HG03196 (cell line): ENCODE measurements at regions not wholly inside any gene's neighbourhood (a gene's known extent, or its start where the extent isn't known, plus 50 kb on each side); places are given as distances from the start of the nearest gene placed in this dataset.

Experiments
- ATAC-seq: cut with Tn5 transposase; IDR thresholded peaks from one replicate; pipeline ENCODE4 v1.9.1; 2021; ENCODE audit not compliant: unreplicated experiment

DNA sequence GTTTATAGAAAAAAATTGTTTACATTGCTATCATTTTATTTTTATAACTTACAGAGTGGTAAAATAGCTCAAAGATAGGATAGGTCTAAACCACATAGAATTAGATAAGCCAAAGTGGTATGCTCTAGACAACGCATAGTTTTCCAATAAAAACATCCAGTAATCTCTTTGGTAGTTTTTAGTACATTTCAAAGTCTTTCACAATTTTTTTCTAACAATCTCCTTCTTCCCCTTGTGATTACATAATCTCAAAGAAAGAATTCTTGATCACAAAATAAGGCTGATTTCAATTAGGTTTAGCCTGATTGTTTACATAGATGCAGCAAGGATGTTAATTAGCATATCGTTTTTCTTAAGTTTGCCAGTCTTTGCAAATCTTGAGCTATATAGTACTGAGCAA, 460.0 kb downstream of the FUT8 start:
- no peak for ATAC-seq

DNA sequence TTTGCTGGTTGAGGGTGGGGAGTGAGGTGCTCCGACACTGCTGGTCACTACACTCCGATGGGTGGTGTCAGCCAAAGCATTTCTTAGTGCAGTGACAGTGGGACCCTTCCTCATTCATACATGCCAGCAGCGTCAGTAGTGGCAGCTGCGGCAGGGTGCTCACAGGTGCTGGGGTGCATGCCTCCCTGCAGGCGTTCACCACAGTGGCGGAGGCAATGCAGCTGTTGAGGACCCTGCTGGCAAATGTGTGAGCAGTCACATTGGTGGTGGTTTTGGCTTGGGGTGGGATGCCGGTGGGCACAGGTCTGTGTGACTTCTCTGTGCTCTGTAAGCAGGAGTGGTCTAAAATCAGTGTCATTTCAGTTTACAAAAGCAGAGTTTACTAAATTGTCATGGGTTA, 464.6 kb downstream of the FUT8 start:
- ATAC-seq: no peak

DNA sequence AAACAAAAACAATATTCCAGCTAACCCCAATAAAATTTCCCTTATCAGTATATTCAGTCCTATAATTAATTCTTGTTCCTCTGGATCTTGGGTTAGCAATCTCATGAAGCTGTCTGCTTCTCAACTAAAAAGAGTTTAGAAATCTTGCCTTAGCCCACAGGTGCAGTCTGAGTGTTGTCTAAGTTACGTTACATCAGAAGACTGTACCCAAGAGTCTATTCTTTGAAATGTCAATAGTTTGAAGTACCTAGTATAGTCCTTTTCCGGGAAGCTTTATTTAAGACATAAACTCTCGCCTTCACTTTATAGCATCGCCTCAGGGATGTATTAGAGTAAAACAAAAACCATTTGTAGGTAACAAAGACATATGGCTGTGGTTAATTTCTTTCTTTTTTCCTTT, 465.1 kb downstream of the FUT8 start:
- no peak for ATAC-seq

DNA sequence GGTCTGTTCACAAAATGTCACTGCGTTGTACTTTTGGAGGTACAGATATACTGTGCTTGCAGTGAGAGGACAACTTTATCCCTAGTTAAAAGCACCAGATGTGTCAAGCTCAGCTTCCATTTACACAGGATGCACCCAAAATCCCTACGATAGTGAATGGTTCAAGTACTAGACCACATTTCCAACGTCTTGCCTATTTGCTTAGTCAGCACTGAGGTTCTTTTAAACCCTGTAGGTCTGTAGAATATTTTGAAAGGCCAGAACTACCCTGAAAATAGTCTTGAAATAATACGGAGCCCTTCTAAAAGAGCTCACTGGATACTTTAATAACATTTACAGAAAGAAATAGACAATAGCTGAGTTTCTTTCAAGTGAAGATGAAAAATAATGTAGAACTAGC, 466.1 kb downstream of the FUT8 start:
- no peak for ATAC-seq

DNA sequence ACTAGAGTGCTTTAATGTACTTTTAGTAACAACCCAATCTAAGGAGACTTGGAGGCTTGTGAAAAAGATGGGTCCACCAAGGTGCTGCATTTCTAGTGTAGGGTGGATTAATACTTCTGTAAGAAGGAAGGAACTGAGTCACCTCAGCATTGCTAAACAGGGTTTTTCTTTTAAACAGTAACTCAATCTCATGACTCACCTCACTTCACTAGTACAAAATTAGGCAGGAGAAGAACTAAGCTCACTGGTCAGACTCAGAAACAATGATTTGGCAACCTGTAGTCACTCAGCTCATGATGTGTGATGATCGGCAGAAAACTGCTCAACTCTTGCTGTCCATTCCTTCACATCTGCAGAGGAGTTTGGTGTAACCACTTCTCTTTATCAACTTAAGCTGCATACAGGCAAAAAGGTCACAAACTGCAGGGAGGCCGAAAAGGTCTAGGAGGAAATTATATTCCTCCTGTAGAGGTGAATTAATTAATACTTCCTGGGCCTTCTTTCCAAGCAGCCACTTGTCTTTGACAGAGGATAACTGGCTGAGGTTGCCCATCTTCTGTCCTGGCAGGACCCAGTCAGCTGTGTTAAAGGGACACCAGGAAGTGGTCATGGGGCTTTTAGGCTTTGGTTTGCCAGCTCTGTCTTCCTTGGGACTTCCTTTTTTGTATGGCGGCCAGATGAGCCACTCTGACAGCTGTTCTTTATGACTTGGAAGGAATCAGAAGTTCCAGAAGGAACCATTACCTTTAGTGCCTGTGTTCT, 466.9 kb downstream of the FUT8 start:
- no peak for ATAC-seq

DNA sequence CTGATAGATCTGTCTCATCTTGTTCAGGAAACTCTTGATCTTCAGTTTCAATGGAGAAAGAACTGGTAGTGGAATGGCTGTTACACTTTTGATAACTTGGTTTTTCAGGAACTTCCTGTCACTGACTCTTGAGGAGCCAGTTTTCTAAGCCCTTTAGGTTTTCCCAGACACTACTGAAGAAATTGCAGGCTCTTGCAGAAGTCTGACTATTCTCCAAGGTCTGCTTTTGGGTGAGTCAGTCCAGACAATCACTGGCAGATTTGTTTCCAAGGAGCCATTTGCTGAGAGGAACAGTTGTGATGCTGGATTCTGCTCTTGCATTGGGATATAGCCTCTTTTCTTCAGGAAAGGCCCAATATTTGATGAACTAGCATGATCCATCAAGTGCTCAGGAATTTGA, 468.0 kb downstream of the FUT8 start:
- no peak for ATAC-seq

DNA sequence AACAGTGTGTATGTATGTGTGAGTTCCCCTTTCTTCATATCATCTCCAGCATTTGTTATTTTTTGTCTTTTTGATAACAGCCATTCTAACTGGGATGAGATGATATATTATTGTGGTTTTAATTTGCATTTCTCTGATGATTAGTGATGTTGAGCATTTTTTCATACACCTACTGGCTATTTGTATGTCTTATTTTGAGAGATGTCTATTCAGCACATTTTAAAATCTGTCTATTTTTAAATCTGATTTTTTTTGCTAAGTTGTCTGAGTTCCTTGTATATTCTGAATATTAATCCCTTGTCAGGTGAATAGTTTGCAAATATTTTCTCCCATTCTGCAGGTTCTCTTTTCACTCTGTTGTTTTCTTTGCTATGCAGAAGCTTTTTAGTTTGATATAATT, 469.1 kb downstream of the FUT8 start:
- ATAC-seq: no peak

DNA sequence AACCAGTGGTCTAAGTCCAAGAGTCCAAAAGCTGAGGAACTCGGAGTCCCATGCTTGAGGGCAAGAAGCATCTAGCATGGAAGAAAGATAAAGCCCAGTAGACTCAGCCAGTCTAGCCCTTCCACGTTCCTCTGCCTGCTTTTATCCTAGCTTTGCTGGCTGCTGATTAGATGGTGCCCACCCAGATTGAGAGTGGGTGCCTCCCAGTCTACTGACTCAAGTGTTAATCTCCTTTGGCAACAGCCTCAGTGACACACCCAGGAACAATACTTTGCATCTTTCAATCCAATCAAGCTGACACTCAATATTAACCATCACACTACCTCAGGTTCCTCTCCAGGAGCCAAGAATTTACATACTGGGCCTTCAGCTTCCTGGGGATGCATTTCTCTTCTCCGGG, 476.1 kb downstream of the FUT8 start:
- no peak for ATAC-seq

DNA sequence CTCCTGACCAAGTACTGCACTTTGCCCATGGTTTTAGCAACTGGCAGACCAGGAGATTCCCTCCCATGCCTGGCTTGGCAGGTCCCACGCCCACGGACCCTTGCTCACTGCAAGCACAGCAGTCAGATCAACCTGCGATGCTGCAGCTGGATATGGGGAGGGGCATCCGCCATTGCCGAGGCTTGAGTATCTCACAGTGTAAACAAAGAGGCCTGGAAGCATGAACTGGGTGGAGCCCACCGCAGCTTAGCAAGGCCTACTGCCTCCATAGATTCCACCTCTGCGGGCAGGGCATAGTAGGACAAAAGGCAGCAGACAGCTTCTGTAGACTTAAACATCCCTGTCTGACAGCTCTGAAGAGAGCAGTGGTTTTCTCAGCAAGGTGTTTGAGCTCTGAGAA, 479.8 kb downstream of the FUT8 start:
- ATAC-seq: no peak

DNA sequence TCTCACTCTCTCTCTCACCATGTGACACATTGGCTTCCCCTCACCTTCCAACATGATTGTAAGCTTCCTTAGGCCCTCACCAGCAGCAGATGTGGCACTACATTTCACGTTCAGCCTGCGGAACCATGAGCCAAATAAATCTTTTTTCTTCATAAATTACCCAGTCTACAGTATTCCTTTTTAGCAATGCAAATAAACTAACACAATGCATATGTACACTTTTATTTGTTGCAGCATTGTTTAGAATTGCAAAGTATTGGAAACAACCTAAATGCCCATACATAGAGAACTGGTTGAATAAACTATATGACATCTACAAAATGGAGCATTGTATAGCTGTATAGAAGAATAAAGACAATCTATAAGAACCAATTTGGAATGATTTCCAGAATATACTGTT, 487.6 kb downstream of the FUT8 start:
- no peak for ATAC-seq

DNA sequence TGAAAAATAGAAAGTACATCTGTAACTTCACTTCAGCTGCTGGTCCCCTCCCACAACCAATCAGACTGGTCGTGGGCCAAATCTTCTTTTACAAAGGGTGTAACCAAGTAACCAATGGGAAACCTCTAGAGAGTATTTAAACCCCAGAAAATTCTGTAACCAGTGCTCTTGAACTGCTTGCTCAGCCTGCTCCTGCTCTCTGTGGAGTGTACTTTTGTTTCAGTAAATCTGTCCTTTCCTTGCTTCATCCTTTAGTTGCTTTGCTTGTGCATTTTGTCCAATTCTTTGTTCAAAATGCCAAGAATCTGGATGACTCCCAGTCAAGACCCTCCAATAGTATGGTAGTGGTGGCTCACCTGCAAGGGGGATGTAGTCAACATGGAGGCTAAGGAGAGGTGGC, 489.1 kb downstream of the FUT8 start:
- no peak for ATAC-seq

DNA sequence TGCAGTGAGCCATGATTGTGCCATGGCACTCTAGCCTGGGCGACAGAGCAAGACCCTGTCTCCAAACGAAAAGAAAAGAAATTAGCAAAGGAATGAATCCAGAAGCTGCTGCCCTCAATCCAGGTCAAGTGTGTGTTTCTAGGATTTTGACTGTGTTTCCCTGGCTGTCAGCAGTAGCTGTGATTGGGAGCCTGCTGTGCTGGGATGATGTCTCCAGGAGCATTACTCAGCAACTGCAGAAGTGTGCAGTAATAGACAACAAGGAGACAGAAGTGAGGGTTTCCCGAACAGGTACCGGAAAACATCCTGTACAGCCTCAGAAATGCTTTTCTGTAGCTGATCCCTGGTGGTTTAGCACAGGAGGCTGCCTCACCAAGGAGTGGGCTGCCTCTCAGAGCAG, 492.5 kb downstream of the FUT8 start:
- ATAC-seq: no peak

DNA sequence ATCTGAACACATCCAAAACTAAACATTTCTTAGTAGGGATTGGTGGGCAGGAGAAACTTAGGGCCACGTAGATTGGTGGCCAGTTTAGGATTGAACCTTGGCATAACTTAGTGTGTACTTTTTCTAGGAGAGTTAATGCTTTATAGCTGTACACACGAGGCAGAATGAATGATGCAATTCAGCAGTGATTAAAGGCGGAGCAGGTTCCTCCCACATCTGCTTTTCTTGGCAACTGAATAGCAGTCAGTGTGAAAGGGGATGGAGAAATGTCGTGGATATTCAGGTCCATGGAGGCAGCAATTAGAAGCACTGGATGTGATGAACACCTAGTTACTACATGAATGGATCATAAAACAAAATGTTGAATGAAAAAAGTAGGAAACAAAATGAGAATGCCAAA, 493.8 kb downstream of the FUT8 start:
- no peak for ATAC-seq

DNA sequence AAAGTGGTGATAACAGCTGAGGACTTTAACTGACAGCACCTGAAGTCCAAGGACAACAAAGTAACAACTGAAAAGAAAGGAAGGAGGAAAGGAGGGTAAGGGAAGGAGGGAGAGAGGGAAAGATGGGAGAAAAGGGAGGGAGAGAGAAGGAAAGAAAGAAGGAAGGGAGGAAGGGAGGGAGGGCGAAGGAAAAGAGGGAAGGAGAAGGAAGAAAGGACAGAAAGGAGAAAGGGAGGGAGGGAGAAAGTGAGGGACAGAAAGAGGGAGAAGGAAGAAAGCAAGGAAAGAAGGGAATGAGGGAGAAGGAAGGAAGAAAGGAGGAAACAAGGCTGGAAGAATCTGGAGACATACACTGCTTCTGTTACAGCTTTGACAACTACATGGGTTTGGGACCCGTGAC, 494.4 kb downstream of the FUT8 start:
- ATAC-seq: no peak

DNA sequence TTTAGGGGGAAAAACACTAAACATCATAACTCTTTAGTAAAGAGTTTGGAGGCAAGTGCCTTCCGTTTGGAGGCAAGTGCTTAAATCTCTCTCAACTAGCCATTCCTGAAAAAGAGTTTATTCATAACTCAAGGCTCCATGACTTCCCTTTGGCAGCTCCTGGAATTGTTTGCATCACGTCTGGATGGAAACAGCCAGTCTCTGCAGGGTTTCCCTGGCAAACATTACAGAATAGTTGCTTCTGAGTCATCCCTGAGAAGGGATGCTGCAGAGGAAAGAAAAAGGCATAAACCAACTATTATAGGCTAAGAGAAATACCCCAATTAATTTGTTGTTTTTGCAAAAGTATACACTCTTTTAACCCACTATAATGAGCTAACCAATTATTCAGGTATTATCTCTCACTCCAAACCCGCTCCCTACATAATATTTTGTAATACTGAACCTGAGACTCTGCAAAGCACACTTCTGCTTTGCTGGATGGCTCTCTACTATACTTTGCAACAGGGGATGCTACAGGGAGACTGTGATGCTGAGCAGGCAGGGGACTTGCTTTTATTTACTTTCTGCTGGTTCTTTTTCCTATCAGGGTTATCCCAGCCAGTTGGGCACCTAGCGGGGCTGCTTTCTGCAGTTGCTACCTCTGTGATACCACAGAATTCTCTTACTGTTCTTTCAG, 497.7 kb downstream of the FUT8 start:
- ATAC-seq: no peak

DNA sequence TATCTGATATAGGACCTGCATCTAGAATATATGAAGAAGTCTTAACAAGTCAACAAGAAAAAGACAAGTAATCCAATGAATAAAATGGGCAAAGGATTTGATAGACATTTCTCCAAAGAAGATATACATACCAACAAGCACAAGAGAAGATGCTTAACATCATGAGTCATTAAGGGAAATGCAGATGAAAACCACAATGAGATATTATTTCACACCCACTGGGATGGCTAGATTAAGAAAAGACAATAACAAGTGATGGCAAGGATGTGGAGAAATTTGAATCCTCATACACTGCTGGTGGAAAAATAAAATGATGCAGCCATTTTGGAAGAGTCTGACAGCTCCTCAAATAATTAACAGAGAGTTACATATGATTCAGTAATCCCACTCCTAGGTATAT, 502.6 kb downstream of the FUT8 start:
- no peak for ATAC-seq

DNA sequence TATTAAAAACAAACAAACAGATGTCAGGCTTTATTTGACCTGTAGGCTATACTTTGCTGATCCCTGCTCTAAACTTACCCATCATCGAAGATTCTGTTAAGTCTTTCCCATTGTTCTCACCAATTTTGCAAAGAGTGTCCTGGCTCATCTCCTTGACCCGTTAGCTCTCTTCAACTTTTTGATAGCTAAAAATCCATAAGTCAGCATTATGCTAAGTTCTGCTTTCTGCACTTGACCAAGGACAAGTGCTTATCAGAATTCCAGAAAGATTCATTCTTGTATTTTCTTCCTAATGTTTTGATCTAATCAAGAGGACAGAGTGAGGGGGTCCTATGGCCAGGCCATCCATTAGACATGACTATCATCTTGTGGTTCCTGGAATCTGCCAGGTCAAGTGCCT, 503.5 kb downstream of the FUT8 start:
- no peak for ATAC-seq

DNA sequence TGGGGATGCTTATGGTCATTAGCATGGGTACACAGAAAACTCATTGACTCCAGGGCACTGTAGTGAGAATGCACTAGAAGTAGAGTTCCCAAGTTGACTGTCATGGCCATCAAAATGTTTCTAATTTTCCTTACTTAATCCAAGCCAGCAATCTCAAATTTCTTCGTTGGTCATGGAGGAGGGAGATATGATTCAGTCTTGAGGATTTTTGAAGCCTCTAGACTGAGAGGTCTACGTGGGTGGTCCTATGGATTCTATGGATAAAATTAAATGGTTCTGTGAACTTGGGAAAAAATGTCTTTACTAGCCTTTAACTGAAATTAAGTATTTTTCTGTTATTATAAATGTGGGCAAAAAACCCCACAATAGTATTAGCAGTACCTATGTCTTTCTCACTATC, 508.5 kb downstream of the FUT8 start:
- ATAC-seq: no peak

DNA sequence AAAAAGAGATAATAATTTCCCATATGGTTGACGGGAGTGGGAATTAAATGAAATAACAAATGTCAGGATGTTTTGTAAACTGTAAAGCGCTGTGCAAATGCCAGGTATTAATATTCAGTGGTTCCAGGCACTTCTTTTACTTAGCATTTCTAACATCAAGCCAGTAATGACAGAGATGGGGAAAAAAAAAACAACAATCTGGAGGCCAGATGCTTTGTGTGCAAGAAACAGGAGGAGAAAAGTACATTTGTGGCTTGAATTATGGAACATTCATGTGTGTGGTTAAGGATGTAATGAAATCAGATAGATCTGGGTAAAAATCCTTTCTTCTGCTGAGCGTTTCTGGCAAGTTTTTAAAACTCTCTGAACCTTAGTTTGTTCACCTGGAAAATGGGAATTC, 509.6 kb downstream of the FUT8 start:
- no peak for ATAC-seq

DNA sequence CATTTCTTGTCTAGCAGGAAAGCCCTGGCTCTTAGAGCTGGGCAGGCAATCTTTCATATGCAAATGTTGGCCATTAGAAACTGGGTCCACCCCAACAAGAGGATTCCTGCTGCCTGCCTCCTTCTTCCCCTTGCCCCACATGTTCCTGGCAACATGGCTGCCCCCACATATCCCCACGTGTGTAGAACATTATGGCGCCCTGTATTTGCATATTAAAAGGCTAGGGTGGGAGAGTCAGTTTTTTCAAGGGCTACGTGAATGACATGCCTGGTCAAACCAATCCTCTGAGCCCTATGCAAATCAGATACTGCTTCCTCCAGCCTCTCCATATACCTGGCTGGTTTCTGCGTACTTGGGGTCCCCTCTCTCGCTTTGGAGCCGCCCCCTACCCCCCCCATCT, 514.0 kb downstream of the FUT8 start:
- ATAC-seq: no peak

DNA sequence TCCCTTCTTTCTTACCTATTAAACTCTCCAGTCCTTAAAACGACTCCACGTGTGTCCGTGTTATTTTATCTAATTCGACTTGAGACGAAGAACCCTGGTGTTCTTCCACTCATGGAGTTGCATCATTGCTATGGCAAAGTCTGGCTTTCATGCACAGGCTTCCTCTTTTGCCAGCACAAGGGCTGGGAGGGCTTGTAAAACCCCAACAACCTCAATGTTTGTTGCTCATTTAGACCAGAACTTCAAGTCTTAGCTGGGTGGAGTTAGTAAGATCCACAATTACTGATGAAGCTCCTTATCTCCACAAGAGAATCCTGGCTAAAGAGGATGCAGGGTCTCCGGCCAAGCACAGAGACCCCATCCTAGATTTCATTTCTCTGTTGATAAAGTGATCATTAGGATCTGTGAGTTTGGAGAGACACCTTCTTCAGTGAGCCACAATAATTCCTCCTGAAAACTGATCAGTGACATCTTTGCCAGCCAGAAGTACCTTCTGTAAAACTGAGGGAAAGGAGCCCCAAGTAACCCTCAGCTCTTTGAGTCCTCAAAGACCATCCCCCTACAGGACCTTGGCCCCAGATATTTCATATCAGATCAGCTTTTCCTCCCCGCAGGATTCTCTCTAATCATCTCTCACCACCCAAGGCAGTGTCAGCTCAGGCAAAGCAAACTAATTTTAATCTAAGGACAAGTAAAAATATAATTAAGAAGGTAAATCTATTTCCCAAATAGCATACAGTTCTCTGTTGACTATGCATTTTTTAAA, 514.6 kb downstream of the FUT8 start:
- no peak for ATAC-seq

DNA sequence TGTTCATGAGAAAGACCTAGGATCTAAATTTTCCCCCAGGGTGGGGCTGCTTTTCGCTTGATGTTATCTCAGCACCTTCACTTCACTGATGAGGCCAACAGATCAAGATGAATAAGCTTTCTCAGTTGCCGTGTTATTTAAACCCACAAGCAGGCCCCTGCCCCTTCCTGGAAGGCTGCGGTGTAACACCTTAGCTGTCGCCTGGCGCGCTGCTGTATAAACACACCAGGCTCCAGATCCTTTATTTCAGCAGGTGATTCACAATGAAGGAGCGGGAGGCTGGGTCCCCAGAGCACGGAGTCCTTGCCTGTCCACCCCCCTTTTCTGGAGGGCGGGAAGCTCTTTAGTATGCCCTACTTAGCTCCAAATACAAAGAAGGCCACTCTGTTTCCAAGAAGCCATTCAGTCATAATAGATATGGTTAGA, 515.4 kb downstream of the FUT8 start:
- ATAC-seq: no peak
